ENCODE measurements at regions not wholly inside any gene's neighbourhood (a gene's known extent, or its start where the extent isn't known, plus 50 kb on each side); places are given as distances from the start of the nearest gene placed in this dataset.

DNA sequence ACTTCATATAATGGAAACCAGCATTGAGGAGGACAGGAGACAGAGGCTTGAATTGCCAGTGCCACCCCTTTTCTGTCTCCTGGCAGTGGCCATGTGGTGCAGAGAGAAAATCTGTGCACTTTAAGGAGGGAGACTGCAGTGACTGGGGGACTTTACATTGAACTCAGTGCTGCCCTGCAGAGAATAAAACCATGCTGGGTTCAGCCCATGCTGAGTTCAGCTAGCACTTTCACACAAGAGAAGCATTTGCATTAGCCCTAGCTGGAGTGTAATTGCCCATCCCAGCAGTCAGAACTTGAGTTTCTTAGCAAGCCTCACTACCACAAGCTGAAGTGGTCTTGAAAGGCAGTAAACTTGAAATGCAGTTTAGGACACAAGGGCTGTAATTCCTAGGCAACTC lies 677.5 kb downstream of the ZPLD1 start:
- H3K4me3 ChIP-seq (ENCODE audit: low read depth, low read length): no peak overlapping the region
- TF ChIP-seq, protein P1, sequence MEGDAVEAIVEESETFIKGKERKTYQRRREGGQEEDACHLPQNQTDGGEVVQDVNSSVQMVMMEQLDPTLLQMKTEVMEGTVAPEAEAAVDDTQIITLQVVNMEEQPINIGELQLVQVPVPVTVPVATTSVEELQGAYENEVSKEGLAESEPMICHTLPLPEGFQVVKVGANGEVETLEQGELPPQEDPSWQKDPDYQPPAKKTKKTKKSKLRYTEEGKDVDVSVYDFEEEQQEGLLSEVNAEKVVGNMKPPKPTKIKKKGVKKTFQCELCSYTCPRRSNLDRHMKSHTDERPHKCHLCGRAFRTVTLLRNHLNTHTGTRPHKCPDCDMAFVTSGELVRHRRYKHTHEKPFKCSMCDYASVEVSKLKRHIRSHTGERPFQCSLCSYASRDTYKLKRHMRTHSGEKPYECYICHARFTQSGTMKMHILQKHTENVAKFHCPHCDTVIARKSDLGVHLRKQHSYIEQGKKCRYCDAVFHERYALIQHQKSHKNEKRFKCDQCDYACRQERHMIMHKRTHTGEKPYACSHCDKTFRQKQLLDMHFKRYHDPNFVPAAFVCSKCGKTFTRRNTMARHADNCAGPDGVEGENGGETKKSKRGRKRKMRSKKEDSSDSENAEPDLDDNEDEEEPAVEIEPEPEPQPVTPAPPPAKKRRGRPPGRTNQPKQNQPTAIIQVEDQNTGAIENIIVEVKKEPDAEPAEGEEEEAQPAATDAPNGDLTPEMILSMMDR (IDR thresholded peaks at IDR 0.05; ENCODE audit: insufficient read depth, low read length): no peak
- DNase-seq (ENCODE audit: low read depth): no peak

GRCh38 chr3:103126115-103126514 lies 691.3 kb downstream of the ZPLD1 start:
- TF ChIP-seq, protein P1 (IDR thresholded peaks at IDR 0.05; ENCODE audit: insufficient read depth, low read length): no peak
- no peak overlapping the region for H3K4me3 ChIP-seq (ENCODE audit: low read depth, low read length)
- DNase-seq (ENCODE audit: low read depth): no peak

DNA sequence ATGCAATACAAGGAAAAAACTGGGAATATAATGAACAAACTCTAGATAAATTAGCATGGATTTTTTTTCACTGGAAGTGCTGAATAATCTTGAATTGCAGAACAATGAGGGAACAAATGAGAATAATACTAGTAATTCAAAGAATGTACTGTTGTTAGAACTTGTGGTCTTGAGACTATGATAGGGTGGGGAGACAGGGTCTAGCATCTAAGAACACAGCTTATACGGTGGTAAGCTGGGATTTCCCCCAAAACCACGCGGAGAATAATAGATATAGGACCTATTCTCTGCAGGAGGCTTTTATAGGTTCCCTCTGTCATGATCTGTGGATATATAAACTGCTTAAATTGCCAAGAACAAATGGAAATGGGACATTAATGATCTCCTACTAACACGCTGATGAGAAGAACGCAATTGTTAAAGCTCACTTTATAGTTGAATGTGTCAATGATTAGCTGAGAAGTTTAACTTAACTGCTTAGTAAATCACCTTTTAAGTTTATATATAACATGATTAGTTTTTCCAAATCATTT lies 692.3 kb downstream of the ZPLD1 start:
- no peak overlapping the region for H3K4me3 ChIP-seq (ENCODE audit: low read depth, low read length)
- DNase-seq (ENCODE audit: low read depth): no peak
- TF ChIP-seq, protein P1 (IDR thresholded peaks at IDR 0.05; ENCODE audit: insufficient read depth, low read length): no peak

GRCh38 chr3:103127737-103128136 lies 692.9 kb downstream of the ZPLD1 start:
- TF ChIP-seq, protein P1 (IDR thresholded peaks at IDR 0.05; ENCODE audit: insufficient read depth, low read length): no peak
- DNase-seq (ENCODE audit: low read depth): no peak
- no peak overlapping the region for H3K4me3 ChIP-seq (ENCODE audit: low read depth, low read length)

GRCh38 chr3:103134023-103134724 lies 699.4 kb downstream of the ZPLD1 start:
- DNase-seq (ENCODE audit: low read depth): no peak
- TF ChIP-seq, protein P1 (IDR thresholded peaks at IDR 0.05; ENCODE audit: insufficient read depth, low read length): no peak

GRCh38 chr3:103136621-103137020 lies 701.8 kb downstream of the ZPLD1 start:
- DNase-seq (ENCODE audit: low read depth): no peak
- H3K4me3 ChIP-seq (ENCODE audit: low read depth, low read length): no peak overlapping the region
- TF ChIP-seq, protein P1 (IDR thresholded peaks at IDR 0.05; ENCODE audit: insufficient read depth, low read length): no peak

More at GRCh38 chr3:103134023-103134724, 699.4 kb downstream of the ZPLD1 start:
- H3K4me3 ChIP-seq (ENCODE audit: low read depth, low read length): no peak overlapping the region

Data from fibroblast of the aortic adventitia (primary cell).